HL-60 (cell line): ENCODE measurements at regions not wholly inside any gene's neighbourhood (a gene's known extent, or its start where the extent isn't known, plus 50 kb on each side); places are given as distances from the start of the nearest gene placed in this dataset.

Experiments used
- DNase-seq, 2 experiments: peaks; one replicate each; pipeline ENCODE4 v3.0.0-alpha.2; 2010 to 2020; ENCODE audit warnings: low read depth in 1 of 2, low spot score in 1 of 2
- H3K27ac ChIP-seq: fragments of 250-450 bp; sonication (Bioruptor Pico); replicated peaks from 2 replicates; pipeline ENCODE4 v1.5.1; 2020; ENCODE audit warnings: mild to moderate bottlenecking, moderate library complexity
- H3K27me3 ChIP-seq: fragments of 250-450 bp; sonication (Bioruptor Pico); 2 replicates; pipeline ENCODE4 v1.5.1; 2021; ENCODE audit warnings: mild to moderate bottlenecking, moderate library complexity; ENCODE audit not compliant: insufficient read depth, poor library complexity, severe bottlenecking
- H3K4me3 ChIP-seq: replicated peaks from 2 replicates; pipeline ENCODE4 v1.5.1; 2011; ENCODE audit warnings: mild to moderate bottlenecking, control low read depth, low read length; ENCODE audit not compliant: insufficient read depth
- CTCF ChIP-seq: IDR thresholded peaks from one replicate; pipeline ENCODE4 v1.5.1; 2011; ENCODE audit warnings: low read length, control low read depth, inconsistent platforms; ENCODE audit not compliant: insufficient read depth
- GABPA ChIP-seq: IDR thresholded peaks from 2 replicates; pipeline ENCODE4 v1.6.1; 2012; ENCODE audit warnings: low read depth
- POLR2AphosphoS5 ChIP-seq: IDR thresholded peaks from 2 replicates; pipeline ENCODE4 v1.6.1; 2012; ENCODE audit warnings: low read depth
- REST ChIP-seq: IDR thresholded peaks from 2 replicates; pipeline ENCODE4 v1.6.1; 2012; ENCODE audit warnings: low read depth; ENCODE audit not compliant: insufficient replicate concordance
- SPI1 ChIP-seq: IDR thresholded peaks from 2 replicates; pipeline ENCODE4 v1.6.1; 2012; ENCODE audit warnings: low read depth, mild to moderate bottlenecking, borderline replicate concordance

- TF ChIP-seq GABPA (no peak), REST (no peak), SPI1 (no peak), CTCF (no peak), POLR2AphosphoS5 (no peak)
- Histone ChIP-seq H3K27me3 (no peaks in the 10 kb centered on the region), H3K27ac (no peak overlapping the region), H3K4me3 (no peak overlapping the region)
- no peak for DNase-seq
Measured at GRCh38 chr7:15848362-15848761, 161.9 kb upstream of the MEOX2 start.

- TF ChIP-seq REST (no peak), GABPA (no peak), CTCF (no peak), SPI1 (no peak), POLR2AphosphoS5 (no peak)
- Histone ChIP-seq H3K27me3 (no peaks in the 10 kb centered on the region), H3K27ac (no peak overlapping the region), H3K4me3 (no peak overlapping the region)
- DNase-seq, result no peak
Measured at GRCh38 chr7:15845868-15846267, 159.4 kb upstream of the MEOX2 start.

- H3K4me3 ChIP-seq, result no peak overlapping the region
- H3K27ac ChIP-seq, result no peak overlapping the region
- no peak for DNase-seq
- TF ChIP-seq SPI1 (no peak), CTCF (no peak), GABPA (no peak), POLR2AphosphoS5 (no peak), REST (no peak)
- H3K27me3 ChIP-seq, result no peaks in the 10 kb centered on the region
Measured at GRCh38 chr7:15845461-15845860, 159.0 kb upstream of the MEOX2 start.
